ENCODE measurements at regions not wholly inside any gene's neighbourhood (a gene's known extent, or its start where the extent isn't known, plus 50 kb on each side); places are given as distances from the start of the nearest gene placed in this dataset.
"Not testable (repeated sequence)": the region's sequence is repeated elsewhere in the genome, so short reads cannot be mapped to it uniquely, and the experiment has no call there.

DNA sequence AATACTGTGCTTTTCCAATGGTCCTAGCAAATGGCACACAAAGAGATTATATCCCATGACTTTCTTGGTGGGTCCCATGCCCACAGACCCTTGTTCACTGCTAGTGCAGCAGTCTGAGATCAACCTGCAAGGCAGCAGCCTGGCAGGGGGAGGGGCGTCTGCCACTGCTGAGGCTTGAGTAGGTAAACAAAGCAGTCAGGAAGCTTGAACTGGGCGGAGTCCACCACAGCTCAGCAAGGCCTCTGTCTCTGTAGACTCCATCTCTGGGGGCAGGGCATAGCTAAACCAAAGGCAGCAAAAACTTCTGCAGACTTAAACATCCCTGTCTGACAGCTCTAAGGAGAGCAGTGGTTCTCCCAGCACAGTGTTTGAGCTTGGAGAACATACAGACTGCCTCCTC lies 82.9 kb downstream of the ZNF737 start:
- POLR2A ChIA-PET = no interaction called here

DNA sequence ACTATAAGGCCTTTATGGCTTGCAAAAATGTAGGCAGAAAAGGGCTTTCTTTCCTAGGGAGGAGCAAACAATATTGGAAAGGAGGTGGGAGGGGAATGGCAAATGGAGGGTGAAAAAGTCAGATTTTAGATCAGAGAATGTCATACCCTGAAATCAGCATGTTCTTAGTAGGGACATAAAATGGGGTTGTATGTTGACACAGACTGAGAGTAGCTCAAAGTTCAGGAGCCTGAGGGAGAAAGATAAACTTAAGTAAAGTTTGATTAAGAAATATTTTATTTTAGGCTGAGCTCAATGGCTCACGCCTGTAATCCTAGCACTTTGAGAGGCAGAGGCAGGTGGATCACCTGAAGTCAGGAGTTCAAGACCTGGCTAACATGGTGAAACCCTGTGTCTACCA lies 83.8 kb downstream of the ZNF737 start:
- DNase-seq (no peak), ATAC-seq (ENCODE audit: low read depth) (no peak)
- Mint-ChIP-seq H3K4me1 (no peaks in the 10 kb centered on the region), H3K27me3 (no peaks in the 10 kb centered on the region), H3K4me3 (no peak overlapping the region), H3K27ac (no peak overlapping the region), H3K36me3 (no peaks in the 10 kb centered on the region), H3K9me3 (peaks cover 45% of the 10 kb centered on the region)
- POLR2A ChIA-PET = no interaction called here

More for the DNA sequence above, 82.9 kb downstream of the ZNF737 start:
- Mint-ChIP-seq H3K27ac (no peak overlapping the region), H3K4me3 (no peak overlapping the region), H3K4me1 (no peaks in the 10 kb centered on the region), H3K36me3 (no peaks in the 10 kb centered on the region), H3K9me3 (peaks cover 42% of the 10 kb centered on the region), H3K27me3 (no peaks in the 10 kb centered on the region)
- ATAC-seq (ENCODE audit: low read depth) (no peak), DNase-seq (no peak)

DNA sequence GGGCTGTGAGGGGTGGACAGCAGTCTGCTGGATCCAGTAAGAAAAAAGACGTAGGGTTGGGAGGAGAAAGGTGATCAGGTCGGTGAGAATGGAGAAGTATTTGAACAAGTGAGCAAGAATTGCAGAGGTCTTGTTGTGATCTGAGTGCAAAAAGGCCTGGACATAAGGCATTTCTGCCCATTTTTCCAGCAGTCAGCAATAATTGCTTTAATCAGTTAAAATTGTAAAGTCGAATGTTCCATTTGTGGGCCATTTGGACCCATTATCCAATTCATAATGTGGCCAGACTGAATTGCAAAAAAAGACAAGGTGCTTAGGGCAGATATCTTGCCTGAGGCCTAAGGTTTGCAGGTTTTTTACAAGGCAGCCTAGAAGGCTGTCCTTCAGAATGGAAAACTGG lies 86.1 kb downstream of the ZNF737 start:
- ATAC-seq (ENCODE audit: low read depth) (no peak), DNase-seq (no peak)
- peaks cover 41% of the 10 kb centered on the region for H3K9me3 Mint-ChIP-seq
- POLR2A ChIA-PET = no interaction called here
- H3K36me3 Mint-ChIP-seq = no peaks in the 10 kb centered on the region
- no peak overlapping the region for H3K27ac Mint-ChIP-seq
- H3K4me1 Mint-ChIP-seq = no peaks in the 10 kb centered on the region
- no peak overlapping the region for H3K4me3 Mint-ChIP-seq
- no peaks in the 10 kb centered on the region for H3K27me3 Mint-ChIP-seq

DNA sequence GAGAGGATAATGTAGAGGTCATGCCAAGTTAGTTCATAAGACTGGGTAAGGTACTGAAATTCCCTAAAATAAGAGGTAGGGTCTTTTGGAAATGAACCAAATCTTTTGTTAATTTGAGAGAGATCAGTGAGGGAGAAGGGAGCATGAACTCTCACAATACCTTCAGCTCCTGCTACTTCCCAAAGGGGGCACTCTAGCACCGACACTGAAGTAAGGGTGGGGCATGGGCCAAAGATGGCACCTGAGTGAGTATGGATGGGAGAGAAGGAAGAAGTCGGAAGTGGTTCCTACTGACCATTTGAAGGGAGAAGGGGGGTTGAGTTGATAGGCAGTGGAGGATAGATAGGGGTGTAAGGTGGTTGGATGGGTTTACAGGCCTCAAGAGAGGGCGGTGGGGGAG lies 86.6 kb downstream of the ZNF737 start:
- no peak overlapping the region for H3K4me3 Mint-ChIP-seq
- peaks cover 40% of the 10 kb centered on the region for H3K9me3 Mint-ChIP-seq
- ATAC-seq (ENCODE audit: low read depth) (no peak), DNase-seq (no peak)
- no peak overlapping the region for H3K27ac Mint-ChIP-seq
- H3K4me1 Mint-ChIP-seq = no peaks in the 10 kb centered on the region
- POLR2A ChIA-PET = no interaction called here
- H3K27me3 Mint-ChIP-seq = no peaks in the 10 kb centered on the region
- H3K36me3 Mint-ChIP-seq = no peaks in the 10 kb centered on the region

DNA sequence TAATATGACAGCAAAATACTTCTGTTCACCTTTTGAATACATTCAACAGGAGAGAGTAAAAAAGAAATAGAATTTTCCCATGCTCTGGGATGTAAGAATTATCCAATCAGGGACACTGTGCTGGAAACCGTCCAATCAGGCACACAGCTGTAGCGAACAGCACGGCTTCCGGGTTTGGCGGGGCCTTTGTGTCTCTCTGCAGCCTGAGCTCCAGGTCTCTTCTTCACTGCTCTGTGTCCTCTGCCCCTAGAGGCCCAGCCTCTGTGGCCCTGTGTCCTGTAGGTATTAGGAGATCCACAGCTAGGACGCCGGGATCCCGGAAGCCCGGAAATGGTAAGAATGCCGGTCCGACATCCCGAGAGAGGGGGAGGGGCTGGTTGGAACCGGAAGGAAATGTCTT lies 92.7 kb downstream of the ZNF737 start:
- DNase-seq (no peak), ATAC-seq (ENCODE audit: low read depth) (no peak)
- no peaks in the 10 kb centered on the region for H3K27me3 Mint-ChIP-seq
- H3K4me3 Mint-ChIP-seq = no peak overlapping the region
- no peak overlapping the region for H3K27ac Mint-ChIP-seq
- no peaks in the 10 kb centered on the region for H3K4me1 Mint-ChIP-seq
- H3K9me3 Mint-ChIP-seq = peaks cover 38% of the 10 kb centered on the region
- POLR2A ChIA-PET = no interaction called here
- no peaks in the 10 kb centered on the region for H3K36me3 Mint-ChIP-seq

DNA sequence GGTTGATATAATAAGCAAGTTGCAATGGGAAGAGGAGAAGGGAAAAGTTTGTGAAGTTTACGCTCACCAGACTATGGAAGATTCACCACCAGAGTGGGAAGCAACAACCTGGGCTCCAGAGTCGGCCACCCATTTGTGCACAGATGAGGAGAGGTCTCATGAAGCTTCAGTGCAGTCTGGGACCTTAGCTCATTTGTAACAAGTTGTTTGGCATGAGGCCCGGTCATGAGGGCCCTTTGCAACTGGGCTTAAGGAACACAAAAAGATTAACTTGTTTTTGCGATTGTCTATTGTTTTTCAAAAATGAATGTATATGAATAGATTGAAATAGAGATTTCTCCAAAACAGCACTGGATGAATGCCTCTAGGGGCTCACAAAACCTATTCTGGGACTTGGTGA lies 94.2 kb downstream of the ZNF737 start:
- H3K27me3 Mint-ChIP-seq = no peaks in the 10 kb centered on the region
- ATAC-seq (ENCODE audit: low read depth) (no peak), DNase-seq (no peak)
- H3K4me3 Mint-ChIP-seq = no peak overlapping the region
- no peaks in the 10 kb centered on the region for H3K4me1 Mint-ChIP-seq
- no peak overlapping the region for H3K27ac Mint-ChIP-seq
- peaks cover 26% of the 10 kb centered on the region for H3K9me3 Mint-ChIP-seq
- H3K36me3 Mint-ChIP-seq = no peaks in the 10 kb centered on the region
- POLR2A ChIA-PET = no interaction called here

DNA sequence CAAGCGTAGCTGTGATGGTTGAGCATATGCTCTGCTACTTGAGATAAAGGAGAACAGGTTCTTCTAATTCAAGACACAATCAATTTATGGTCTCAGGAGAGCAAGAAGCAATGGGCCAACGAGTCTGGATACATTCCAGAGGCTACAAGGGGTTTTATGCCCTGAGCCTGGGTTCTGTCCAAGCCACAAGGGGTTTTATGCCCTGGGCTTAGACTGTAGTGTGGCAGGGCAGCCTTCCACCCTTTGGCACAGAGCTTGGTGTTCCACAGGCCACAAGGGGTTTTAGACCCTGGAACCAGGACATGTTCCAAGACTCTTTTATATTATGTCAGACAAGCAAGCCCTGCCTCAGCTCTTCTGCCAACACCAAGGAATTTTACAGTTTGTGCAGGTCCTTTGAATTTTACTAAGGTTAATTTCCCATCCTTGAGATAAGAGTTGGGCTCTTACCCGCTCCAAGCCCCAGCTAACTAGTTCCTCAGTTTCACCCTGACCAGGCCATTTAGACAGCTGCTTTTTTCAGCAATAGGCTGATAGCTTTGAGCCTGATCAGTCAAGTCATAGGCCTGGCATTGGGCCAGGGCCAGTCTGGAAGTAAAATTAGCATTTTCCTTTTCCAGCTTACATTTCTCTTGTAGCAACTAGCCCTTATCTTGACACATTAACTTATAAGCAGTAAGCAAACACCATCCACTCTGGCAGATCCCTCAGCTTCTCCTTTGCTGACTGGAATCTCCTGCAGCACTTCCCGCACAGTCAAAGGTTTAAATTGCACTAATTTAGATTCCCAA lies 95.0 kb downstream of the ZNF737 start:
- peaks cover 19% of the 10 kb centered on the region for H3K9me3 Mint-ChIP-seq
- H3K4me3 Mint-ChIP-seq = no peak overlapping the region
- POLR2A ChIA-PET = no interaction called here
- no peak overlapping the region for H3K27ac Mint-ChIP-seq
- ATAC-seq (ENCODE audit: low read depth) (no peak), DNase-seq (no peak)
- no peaks in the 10 kb centered on the region for H3K4me1 Mint-ChIP-seq
- no peaks in the 10 kb centered on the region for H3K27me3 Mint-ChIP-seq
- H3K36me3 Mint-ChIP-seq = no peaks in the 10 kb centered on the region

DNA sequence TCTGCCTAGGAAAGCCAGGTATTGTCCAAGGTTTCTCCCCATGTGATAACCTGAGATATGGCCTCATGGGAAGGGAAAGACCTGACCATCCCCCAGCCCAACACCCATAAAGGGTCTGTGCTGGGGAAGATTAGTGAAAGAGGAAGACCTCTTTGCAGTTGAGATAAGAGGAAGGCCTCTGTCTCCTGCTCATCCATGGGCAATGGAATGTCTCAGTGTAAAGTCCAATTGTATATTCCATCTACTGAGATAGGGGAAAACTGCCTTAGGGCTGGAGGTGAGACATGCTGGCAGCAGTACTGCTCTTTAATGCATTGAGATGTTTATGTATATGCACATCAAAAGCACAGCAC lies 99.0 kb downstream of the ZNF737 start:
- H3K36me3 Mint-ChIP-seq; ATAC-seq (ENCODE audit: low read depth); H3K4me3 Mint-ChIP-seq; DNase-seq; H3K27me3 Mint-ChIP-seq; H3K27ac Mint-ChIP-seq; POLR2A ChIA-PET; H3K4me1 Mint-ChIP-seq: not testable (repeated sequence)
- peaks cover 19% of the 10 kb centered on the region for H3K9me3 Mint-ChIP-seq

DNA sequence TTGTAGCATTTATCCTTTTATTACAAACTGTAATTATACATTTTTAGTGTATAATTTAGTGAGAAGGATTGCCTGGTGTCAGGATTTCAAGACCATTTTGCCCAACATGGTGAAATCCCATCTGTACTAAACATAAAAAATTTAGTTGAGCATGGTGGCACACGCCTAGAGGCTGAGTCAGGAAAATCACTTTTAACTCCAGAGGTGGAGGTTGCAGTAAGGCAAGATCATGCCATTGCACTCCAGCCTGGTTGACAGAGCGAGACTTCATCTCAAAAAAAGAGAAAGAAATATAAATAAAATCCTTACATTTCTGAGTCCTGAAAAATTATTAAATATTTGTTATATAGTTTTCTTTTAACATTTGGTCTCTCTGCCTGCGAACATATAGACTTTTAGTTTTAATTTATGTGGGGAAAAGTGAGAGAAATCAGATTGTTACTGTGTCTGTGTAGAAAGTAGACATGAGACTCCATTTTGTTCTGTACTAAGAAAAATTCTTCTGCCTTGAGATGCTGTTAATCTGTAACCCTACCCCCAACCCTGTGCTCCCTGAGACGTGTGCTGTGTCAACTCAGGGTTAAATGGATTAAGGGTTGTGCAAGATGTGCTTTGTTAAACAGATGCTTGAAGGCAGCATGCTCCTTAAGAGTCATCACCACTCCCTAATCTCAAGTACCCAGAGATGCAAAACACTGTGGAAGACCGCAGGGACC lies 99.5 kb downstream of the ZNF737 start:
- ATAC-seq (ENCODE audit: low read depth); H3K36me3 Mint-ChIP-seq; H3K27ac Mint-ChIP-seq; H3K27me3 Mint-ChIP-seq; DNase-seq; H3K4me3 Mint-ChIP-seq; H3K4me1 Mint-ChIP-seq; POLR2A ChIA-PET: not testable (repeated sequence)
- peaks cover 19% of the 10 kb centered on the region for H3K9me3 Mint-ChIP-seq

DNA sequence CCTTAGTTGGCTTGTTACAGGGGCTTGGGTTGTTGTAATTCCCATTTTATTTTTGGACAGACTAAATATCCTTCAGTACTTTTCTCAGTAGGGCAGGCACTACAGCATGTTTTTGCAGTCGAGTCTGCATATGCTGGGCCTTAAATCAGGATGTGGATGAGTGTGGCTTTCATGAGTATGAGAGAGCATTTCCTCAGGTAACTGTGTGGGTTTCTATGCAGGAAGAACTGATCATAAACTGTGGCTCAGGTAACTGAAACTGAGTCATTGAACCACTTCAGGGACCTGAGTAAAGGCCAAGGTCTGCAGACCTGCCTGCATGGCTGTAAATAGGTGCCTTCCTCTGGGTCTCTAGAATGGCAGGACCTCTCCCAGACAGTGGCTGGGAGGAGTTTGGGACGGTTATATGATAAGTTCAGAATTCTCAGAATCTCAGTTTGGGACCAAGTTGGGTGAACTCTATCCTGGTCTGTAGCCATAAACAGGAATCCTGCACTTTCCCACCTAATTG lies 112.1 kb downstream of the ZNF737 start:
- peak overlapping the region; percentile 33 for H3K4me3 Mint-ChIP-seq
- POLR2A ChIA-PET = no interaction called here

DNA sequence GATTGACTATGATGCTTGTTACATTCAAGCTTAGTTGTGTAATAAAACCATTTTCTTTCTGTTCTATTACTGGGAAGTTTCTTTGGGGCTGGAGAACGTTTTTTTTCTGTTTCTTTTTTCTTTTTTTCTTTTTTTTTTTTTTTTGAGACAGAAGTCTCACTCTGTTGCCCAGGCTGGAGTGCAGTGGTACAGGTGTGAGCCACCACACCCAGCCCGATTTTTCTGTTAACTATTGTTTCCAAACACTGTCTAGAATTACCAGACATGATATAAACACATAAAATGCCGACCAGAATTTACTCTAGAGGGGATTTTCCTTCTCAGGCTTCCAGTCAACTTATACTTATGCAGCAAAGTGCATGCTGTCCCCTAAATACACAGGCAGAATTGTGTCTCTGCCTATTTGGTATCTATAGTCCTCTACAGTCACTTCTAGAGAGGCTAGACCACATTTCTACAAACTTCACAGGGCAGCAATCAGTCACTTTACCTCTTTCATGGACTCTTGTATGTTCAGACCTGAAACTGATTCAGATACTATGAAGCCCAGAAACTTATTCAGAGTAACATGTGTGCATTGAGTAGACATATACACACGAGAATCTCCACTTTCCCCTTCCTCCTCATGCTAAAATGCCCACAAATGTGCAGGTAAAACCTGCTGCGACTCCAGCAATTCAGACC lies 121.2 kb downstream of the ZNF737 start:
- Mint-ChIP-seq H3K27ac (no peak overlapping the region), H3K4me1 (no peaks in the 10 kb centered on the region), H3K9me3 (peaks cover 20% of the 10 kb centered on the region), H3K4me3 (no peak overlapping the region), H3K27me3 (no peaks in the 10 kb centered on the region), H3K36me3 (peaks cover 1% of the 10 kb centered on the region)
- ATAC-seq (ENCODE audit: low read depth) (no peak), DNase-seq (no peak)
- POLR2A ChIA-PET = interaction anchor here (0.9 kb wide), 1 partner anchor 21 kb away, joined by 4 read pairs; no protein-coding TSS in a partner anchor

More for the DNA sequence above, 112.1 kb downstream of the ZNF737 start:
- no peak for DNase-seq
- no peaks in the 10 kb centered on the region for H3K27me3 Mint-ChIP-seq
- peak overlapping the region; percentile 52 for H3K27ac Mint-ChIP-seq
- H3K4me1 Mint-ChIP-seq = peaks cover 9% of the 10 kb centered on the region
- H3K36me3 Mint-ChIP-seq = peaks cover 5% of the 10 kb centered on the region
- H3K9me3 Mint-ChIP-seq = peaks cover 4% of the 10 kb centered on the region
- peak; percentile 52 for ATAC-seq (ENCODE audit: low read depth)

DNA sequence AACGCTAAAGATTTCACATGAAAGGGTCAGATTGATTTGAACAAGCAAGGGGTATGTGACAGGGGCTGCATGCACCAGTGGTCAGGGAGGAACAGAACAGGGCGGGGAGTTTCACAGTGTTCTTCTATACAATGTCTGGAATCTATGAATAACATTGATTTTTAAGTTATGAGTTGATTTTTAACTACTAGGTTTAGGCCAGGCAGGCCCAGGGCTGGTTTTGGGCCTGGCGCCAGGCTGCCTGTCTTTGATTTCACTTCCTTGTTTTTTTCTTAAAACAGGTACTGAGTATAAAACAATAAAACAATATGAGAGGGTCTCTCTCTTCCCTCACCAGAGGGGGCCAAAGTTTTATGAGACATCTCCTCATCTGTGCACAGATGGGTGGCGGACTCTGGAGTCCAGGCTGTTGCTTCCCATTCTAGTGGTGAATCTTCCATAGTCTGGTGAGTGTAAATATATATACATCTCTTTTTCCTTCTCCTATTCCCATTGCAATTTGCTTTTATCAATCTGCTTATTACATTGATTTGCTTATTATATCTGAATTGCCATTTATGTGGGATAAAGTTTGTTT lies 133.2 kb downstream of the ZNF737 start:
- H3K27me3 Mint-ChIP-seq; H3K4me3 Mint-ChIP-seq; ATAC-seq (ENCODE audit: low read depth); H3K27ac Mint-ChIP-seq; DNase-seq; H3K36me3 Mint-ChIP-seq; H3K4me1 Mint-ChIP-seq; POLR2A ChIA-PET: not testable (repeated sequence)
- peaks cover 10% of the 10 kb centered on the region for H3K9me3 Mint-ChIP-seq

DNA sequence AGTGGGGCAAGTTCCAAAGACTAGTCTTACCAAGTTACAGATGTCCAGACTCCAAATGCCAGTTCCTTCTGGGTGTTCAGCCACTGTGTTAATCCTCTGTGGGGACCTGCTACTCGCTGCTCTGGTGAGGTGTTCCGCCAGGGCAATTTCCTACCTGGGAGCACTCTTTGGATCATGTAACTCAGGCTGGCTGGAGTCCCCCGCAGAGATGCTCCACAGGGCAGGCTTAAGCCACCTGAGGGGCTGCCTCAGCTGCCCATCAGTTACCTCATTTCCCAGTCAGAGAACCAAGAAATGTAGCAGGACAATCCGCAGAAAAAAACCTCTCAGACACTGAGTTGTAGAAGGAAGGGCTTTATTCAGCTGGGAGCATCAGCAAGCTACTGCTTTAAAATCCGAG lies 133.8 kb downstream of the ZNF737 start:
- H3K4me1 Mint-ChIP-seq = no peaks in the 10 kb centered on the region
- peaks cover 2% of the 10 kb centered on the region for H3K36me3 Mint-ChIP-seq

More for the DNA sequence above, 133.8 kb downstream of the ZNF737 start:
- POLR2A ChIA-PET = no interaction called here
- H3K27me3 Mint-ChIP-seq = no peaks in the 10 kb centered on the region
- no peak overlapping the region for H3K27ac Mint-ChIP-seq
- ATAC-seq (ENCODE audit: low read depth) = no peak
- no peak for DNase-seq
- H3K4me3 Mint-ChIP-seq = no peak overlapping the region
- peaks cover 8% of the 10 kb centered on the region for H3K9me3 Mint-ChIP-seq

Measured in activated naive CD8-positive, alpha-beta T cell treated with anti-CD3 and anti-CD28 coated beads, Interleukin-2, amount 10 ng/mL, durations not matched to agents 7 days and 5 days (primary cell).